HEK293T (cell line): ENCODE measurements at regions not wholly inside any gene's neighbourhood (a gene's known extent, or its start where the extent isn't known, plus 50 kb on each side); places are given as distances from the start of the nearest gene placed in this dataset.

Experiments
- CTCF ChIA-PET: fragments of 350-600 bp; formaldehyde crosslinking; extraction: SDS; loops from one replicate; lab custom pipeline; 2021; ENCODE audit warnings: antibody characterized with exemption, inconsistent platforms; lab: Yijun Ruan, JAX
- POLR2A ChIA-PET: fragments of 350-600 bp; formaldehyde crosslinking; extraction: SDS; loops from one replicate; lab custom pipeline; 2020; ENCODE audit warnings: antibody characterized with exemption, inconsistent platforms; lab: Yijun Ruan, JAX
- DNase-seq: peaks from one replicate; pipeline ENCODE4 v3.0.0; 2012; ENCODE audit warnings: mixed read lengths; ENCODE audit errors: extremely low spot score
- ARNT ChIP-seq: fragments of 450-650 bp; IDR thresholded peaks from 2 replicates; pipeline ENCODE4 v1.6.1; 2017; ENCODE audit warnings: mild to moderate bottlenecking
- BHLHE40 ChIP-seq: fragments of 450-650 bp; IDR thresholded peaks from 2 replicates; pipeline ENCODE4 v1.6.1; 2016; ENCODE audit warnings: mild to moderate bottlenecking, moderate library complexity, borderline replicate concordance
- CTBP1 ChIP-seq: fragments of 450-650 bp; IDR thresholded peaks from 2 replicates; pipeline ENCODE4 v1.6.1; 2016; ENCODE audit warnings: borderline replicate concordance
- ELF4 ChIP-seq: fragments of 450-650 bp; IDR thresholded peaks from 2 replicates; pipeline ENCODE4 v1.6.1; 2017; ENCODE audit warnings: antibody characterized with exemption
- FOXA1 ChIP-seq: fragments of 450-650 bp; IDR thresholded peaks from 2 replicates; pipeline ENCODE4 v1.6.1; 2016; ENCODE audit warnings: mild to moderate bottlenecking
- FOXK2 ChIP-seq: fragments of 450-650 bp; IDR thresholded peaks from 2 replicates; pipeline ENCODE4 v1.6.1; 2016; ENCODE audit warnings: mild to moderate bottlenecking
- FOXM1 ChIP-seq: fragments of 450-650 bp; IDR thresholded peaks from 2 replicates; pipeline ENCODE4 v1.6.1; 2017; ENCODE audit warnings: mild to moderate bottlenecking, borderline replicate concordance
- HDGF ChIP-seq: fragments of 450-650 bp; IDR thresholded peaks from 2 replicates; pipeline ENCODE4 v1.6.1; 2017; ENCODE audit warnings: antibody characterized with exemption, borderline replicate concordance
- L3MBTL2 ChIP-seq: fragments of 450-650 bp; conservative IDR thresholded peaks from 2 replicates; pipeline ENCODE4 v1.6.1; 2016; ENCODE audit warnings: mild to moderate bottlenecking
- LEF1 ChIP-seq: fragments of 450-650 bp; IDR thresholded peaks from 2 replicates; pipeline ENCODE4 v1.6.1; 2017; ENCODE audit warnings: mild to moderate bottlenecking, borderline replicate concordance
- NFRKB ChIP-seq: fragments of 450-650 bp; IDR thresholded peaks from 2 replicates; pipeline ENCODE4 v1.6.1; 2016; ENCODE audit warnings: mild to moderate bottlenecking, moderate library complexity
- SP1 ChIP-seq: fragments of 450-650 bp; IDR thresholded peaks from 2 replicates; pipeline ENCODE4 v1.6.1; 2017
- SUZ12 ChIP-seq: fragments of 450-650 bp; IDR thresholded peaks from 2 replicates; pipeline ENCODE4 v1.6.1; 2016; ENCODE audit warnings: mild to moderate bottlenecking
- TARDBP ChIP-seq: fragments of 450-650 bp; IDR thresholded peaks from 2 replicates; pipeline ENCODE4 v1.6.1; 2016
- ZNF384 ChIP-seq: fragments of 450-650 bp; IDR thresholded peaks from 2 replicates; pipeline ENCODE4 v1.6.1; 2016
- TF ChIP-seq, protein P1 (sequence below): fragments of 450-650 bp; IDR thresholded peaks from 2 replicates; pipeline ENCODE4 v1.6.1; 2016

DNA sequence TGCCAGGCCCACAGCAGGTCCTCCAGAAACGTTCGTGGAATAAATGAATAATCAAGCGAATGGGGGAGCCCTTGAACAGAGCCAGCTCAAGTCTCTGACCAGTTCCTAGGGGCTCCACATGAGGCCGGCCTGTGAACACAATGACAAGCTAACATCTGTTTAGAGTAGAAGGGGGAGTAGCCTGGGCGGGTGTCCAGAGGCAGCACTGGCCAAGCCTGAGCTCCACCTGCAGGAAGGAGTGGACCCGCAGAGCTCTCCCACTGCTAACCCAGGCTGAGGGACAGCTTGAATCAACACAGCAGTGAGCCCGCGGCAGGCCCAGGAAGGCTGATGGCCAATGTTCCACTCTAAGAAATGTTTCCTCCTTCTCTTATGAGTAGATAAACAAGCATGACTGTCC lies 234.8 kb upstream of the RAB6C start:
- DNase-seq: no peak
- POLR2A ChIA-PET: no interaction called here
- CTCF ChIA-PET: no interaction called here
- TF ChIP-seq LEF1 (no peak), ZNF384 (no peak), HDGF (no peak), L3MBTL2 (no peak), NFRKB (no peak), ARNT (no peak)

DNA sequence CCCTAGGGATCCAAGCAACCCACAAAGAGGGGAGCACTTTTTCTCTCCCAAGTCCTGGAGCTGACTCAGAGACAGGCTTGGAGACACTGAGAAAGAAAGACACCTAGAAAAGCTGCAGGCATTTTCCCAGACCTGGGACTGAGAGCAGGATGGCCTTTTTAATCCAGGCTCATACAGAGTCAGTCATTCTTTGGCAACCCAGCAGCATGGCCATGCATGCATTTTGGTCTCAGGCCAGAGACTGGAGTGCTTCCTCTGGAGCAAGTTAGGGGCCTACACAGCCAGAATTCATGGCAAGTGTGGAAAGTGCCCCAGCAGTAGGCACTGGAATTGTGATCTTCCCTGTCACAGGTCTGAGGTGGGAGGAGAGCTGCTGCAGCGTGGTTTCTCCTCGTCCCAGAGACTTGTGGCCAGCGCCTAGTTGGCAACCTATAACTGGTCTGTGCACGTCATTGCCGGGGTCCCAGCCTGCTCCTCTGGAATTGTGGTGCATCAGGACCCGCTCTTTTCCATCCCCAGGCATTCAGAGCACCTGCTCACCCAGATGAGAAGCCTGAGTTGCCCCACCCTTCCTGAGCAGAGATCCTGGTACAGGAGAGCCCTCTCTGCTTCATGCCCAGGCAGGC lies 231.9 kb upstream of the RAB6C start:
- DNase-seq: no peak
- ChIA-PET POLR2A (no interaction called here), CTCF (no interaction called here)
- no peak for TF ChIP-seq CTBP1
- TF ChIP-seq LEF1: no peak
- TF ChIP-seq FOXA1: no peak
- TF ChIP-seq, protein P1, sequence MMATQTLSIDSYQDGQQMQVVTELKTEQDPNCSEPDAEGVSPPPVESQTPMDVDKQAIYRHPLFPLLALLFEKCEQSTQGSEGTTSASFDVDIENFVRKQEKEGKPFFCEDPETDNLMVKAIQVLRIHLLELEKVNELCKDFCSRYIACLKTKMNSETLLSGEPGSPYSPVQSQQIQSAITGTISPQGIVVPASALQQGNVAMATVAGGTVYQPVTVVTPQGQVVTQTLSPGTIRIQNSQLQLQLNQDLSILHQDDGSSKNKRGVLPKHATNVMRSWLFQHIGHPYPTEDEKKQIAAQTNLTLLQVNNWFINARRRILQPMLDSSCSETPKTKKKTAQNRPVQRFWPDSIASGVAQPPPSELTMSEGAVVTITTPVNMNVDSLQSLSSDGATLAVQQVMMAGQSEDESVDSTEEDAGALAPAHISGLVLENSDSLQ: no peak
- TF ChIP-seq SUZ12: no peak
- no peak for TF ChIP-seq HDGF

DNA sequence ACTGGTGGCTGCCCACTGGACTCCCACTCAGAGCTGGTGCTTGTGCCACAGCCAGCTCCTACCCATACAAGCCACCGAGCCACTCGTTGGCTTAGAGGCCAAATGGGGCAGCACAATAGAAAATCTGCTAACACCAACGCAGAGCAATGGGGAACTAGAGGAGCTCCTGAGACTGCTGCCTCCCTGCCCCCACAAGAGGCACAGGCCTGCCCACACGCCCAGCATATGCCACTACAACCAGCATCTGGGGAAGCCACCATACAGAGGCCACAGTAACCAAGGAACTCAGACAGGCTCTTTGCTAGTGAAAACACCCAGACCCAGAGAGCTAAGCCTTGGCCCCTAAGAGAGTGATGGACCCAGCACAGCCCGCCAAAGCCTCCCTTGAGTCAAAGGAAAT lies 231.2 kb upstream of the RAB6C start:
- TF ChIP-seq L3MBTL2 (no peak), ARNT (no peak), FOXA1 (no peak), SUZ12 (no peak), FOXM1 (no peak), NFRKB (no peak), FOXK2 (no peak), ELF4 (no peak), TARDBP (no peak), BHLHE40 (no peak)
- POLR2A ChIA-PET: no interaction called here
- no peak for DNase-seq
- CTCF ChIA-PET: no interaction called here

DNA sequence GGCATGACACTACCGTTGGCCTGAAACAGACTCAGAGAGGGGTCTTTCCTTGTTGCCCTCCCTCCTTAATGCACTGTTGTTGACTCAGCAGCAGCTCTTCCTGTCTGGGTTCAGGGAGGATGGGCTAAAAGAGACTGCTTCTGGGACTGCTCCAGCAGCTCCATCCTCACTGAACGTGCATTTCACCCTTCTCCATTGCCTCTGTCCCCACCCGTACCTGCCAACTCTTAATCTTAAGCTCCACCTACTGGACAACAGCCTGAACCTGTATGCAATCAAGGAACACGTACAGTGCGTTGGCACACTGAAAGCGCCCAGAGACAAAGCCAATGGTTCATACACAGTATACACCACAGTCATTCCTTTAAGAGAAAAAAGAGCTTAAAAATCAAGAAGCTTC lies 230.8 kb upstream of the RAB6C start:
- no peak for DNase-seq
- POLR2A ChIA-PET: no interaction called here
- CTCF ChIA-PET: no interaction called here
- TF ChIP-seq FOXA1 (no peak), NFRKB (no peak), ZNF384 (no peak), TARDBP (no peak), L3MBTL2 (no peak), CTBP1 (no peak), BHLHE40 (no peak), SP1 (no peak), ARNT (no peak), ELF4 (no peak), SUZ12 (no peak), FOXK2 (no peak), HDGF (no peak), LEF1 (no peak), FOXM1 (no peak)
- TF ChIP-seq, protein P1: no peak

DNA sequence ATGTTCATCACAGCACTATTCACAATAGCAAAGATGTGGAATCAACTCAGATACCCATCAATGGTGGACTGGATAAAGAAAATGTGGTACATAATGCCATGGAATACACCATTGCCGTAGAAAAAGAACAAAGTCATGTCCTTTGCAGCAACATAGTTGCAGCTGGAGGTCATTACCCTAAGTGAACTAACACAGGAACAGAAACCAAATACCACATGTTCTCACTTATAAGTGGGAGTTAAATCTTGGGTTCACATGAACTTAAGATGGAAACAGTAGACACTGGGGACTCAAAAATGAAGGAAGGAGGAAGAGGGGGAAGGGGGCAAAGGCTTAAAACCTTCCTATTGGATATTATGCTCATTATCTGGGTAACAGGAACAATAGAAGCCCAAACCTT lies 228.1 kb upstream of the RAB6C start:
- CTCF ChIA-PET: no interaction called here
- TF ChIP-seq, protein P1: no peak
- TF ChIP-seq L3MBTL2 (no peak), BHLHE40 (no peak), ELF4 (no peak), SP1 (no peak), HDGF (no peak), NFRKB (no peak), SUZ12 (no peak), ZNF384 (no peak)
- POLR2A ChIA-PET: no interaction called here
- no peak for DNase-seq

DNA sequence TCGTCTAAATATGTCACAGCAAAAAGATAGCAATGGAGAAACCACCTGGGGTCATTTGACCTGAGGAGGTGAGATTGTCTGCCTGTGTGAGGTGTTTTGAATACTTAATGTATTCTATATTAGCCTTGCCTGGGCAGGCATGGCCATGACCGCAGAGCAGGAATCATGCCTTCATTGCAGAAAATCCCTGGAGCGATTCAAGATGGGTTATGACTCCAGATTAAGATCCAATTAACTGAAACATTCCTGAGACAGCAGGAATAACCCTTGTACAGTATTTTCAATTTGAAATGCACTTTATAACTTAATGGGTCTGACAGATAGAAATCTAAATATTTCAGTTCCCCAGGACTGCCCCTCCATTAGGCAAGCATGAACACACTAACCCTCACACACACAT lies 227.3 kb upstream of the RAB6C start:
- no peak for DNase-seq
- TF ChIP-seq L3MBTL2 (no peak), CTBP1 (no peak), TARDBP (no peak)
- ChIA-PET POLR2A (no interaction called here), CTCF (no interaction called here)

DNA sequence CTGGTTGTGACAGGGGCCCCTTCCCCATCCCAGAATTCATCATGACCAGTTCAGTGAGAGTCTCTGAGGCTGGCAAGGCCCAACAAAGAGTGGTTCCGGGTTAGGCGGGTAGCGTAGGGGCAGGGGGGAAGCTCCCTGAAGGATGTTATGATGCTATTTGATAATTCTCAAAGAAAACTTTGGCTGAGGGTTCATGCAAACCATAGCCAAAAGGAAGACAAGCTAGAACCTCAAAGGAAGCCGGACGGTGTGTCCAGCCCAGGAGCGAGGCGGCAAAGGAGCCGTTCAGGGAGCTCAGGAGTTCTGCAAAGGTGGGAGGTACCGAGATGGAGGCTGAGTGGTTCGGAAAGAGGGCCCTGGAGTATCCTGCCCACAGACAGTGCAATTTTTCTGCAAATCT lies 226.8 kb upstream of the RAB6C start:
- TF ChIP-seq FOXM1: no peak
- no peak for TF ChIP-seq ZNF384
- TF ChIP-seq NFRKB: no peak
- no peak for TF ChIP-seq FOXA1
- DNase-seq: no peak
- CTCF ChIA-PET: no interaction called here
- POLR2A ChIA-PET: no interaction called here

DNA sequence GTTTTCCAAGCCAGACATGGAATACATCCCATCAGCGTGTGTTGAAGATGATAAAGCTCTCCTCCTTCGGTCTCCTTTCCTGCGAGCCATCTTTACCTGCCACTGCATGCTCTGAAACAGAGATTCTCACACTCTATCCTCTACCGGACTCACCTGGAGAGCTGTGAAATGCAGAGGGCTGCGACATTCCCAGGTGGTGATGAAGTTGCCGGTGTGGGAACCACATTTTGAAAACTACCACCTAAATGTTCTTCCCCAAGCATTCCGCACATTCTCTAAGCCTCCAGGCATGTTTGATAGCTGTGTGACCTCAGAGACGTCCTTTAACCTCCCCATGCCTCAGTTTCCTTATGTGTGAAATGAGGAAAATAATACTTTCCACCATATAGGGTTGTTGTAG lies 226.2 kb upstream of the RAB6C start:
- POLR2A ChIA-PET: no interaction called here
- DNase-seq: no peak
- TF ChIP-seq ZNF384: no peak
- no peak for TF ChIP-seq LEF1
- no peak for TF ChIP-seq FOXK2
- no peak for TF ChIP-seq ELF4
- TF ChIP-seq HDGF: no peak
- no peak for TF ChIP-seq BHLHE40
- no peak for TF ChIP-seq L3MBTL2
- TF ChIP-seq FOXA1: no peak
- TF ChIP-seq NFRKB: no peak
- TF ChIP-seq FOXM1: no peak
- TF ChIP-seq SP1: no peak
- no peak for TF ChIP-seq CTBP1
- TF ChIP-seq SUZ12: no peak
- CTCF ChIA-PET: no interaction called here
